GM12878 (cell line): ENCODE measurements at regions not wholly inside any gene's neighbourhood (a gene's known extent, or its start where the extent isn't known, plus 50 kb on each side); places are given as distances from the start of the nearest gene placed in this dataset.

Experiments used
- ATAC-seq: fragments of 200-7000 bp; cut with Tn5 transposase; 3 replicates; pipeline ENCODE4 v1.9.1; 2020; ENCODE audit warnings: mild to moderate bottlenecking, moderate library complexity
- BruUV-seq: library from RNA; stranded (reverse); fragments of 400-500 nt; replicated peaks from 2 replicates; lab custom pipeline; 2021; lab: Mats Ljungman, UMichigan
- CTCF ChIA-PET: fragments of 300-600 bp; sonication (Branson Sonifier 250); formaldehyde crosslinking; extraction: SDS; loops from one replicate; lab custom pipeline; 2021; ENCODE audit warnings: inconsistent platforms; lab: Yijun Ruan, JAX
- POLR2A ChIA-PET: fragments of 350-600 bp; formaldehyde crosslinking; extraction: SDS; loops from one replicate; lab custom pipeline; 2021; ENCODE audit warnings: inconsistent platforms; lab: Charles Lee
- RAD21 ChIA-PET: fragments of 300-600 bp; sonication (Branson Sonifier 250); formaldehyde crosslinking; loops from one replicate; lab custom pipeline; 2023; ENCODE audit warnings: antibody characterized with exemption; ENCODE audit not compliant: unreplicated experiment; lab: Charles Lee
- SMC1A ChIA-PET: fragments of 300-600 bp; sonication (Branson Sonifier 250); formaldehyde crosslinking; loops from one replicate; lab custom pipeline; 2023; ENCODE audit not compliant: unreplicated experiment, uncharacterized antibody; lab: Charles Lee
- DNase-seq: peaks from one replicate; pipeline ENCODE4 v3.0.0-alpha.2; 2011; ENCODE audit warnings: low read depth, low spot score
- FAIRE-seq: peaks from 3 replicates; lab custom pipeline; 2011; peaks lifted over from hg19 to GRCh38; lab: Jason Lieb, UNC
- H2AFZ ChIP-seq: 2 replicates; pipeline ENCODE4 v1.6.0; 2011; ENCODE audit warnings: low read depth, low read length, control low read depth; ENCODE audit not compliant: control insufficient read depth
- H3K27ac ChIP-seq: 2 replicates; pipeline ENCODE4 v1.5.1; 2011; ENCODE audit warnings: control low read depth; ENCODE audit not compliant: control insufficient read depth, insufficient read depth
- H3K27me3 ChIP-seq, 2 experiments: replicated peaks in 1 of 2; 2 replicates each; pipeline versions ENCODE4 v1.6.0 to v1.6.1; 2011; ENCODE audit warnings: low read length in 1 of 2; ENCODE audit not compliant: control insufficient read depth in 2 of 2, insufficient read depth in 2 of 2
- H3K36me3 ChIP-seq, 2 experiments: 2 replicates each; pipeline ENCODE4 v1.5.1; 2011; ENCODE audit warnings: low read length in 1 of 2; ENCODE audit not compliant: control insufficient read depth in 2 of 2, insufficient read depth in 2 of 2
- H3K4me1 ChIP-seq: 2 replicates; pipeline ENCODE4 v1.6.1; 2011; ENCODE audit warnings: mild to moderate bottlenecking, low read length, moderate library complexity, mixed read lengths; ENCODE audit not compliant: control insufficient read depth, insufficient read depth
- H3K4me2 ChIP-seq: 2 replicates; pipeline ENCODE4 v1.6.0; 2011; ENCODE audit warnings: control low read depth; ENCODE audit not compliant: control insufficient read depth, insufficient read depth
- H3K4me3 ChIP-seq: fragments of 200-600 bp; sonication (generic); 2 replicates; pipeline ENCODE4 v1.5.1; 2016
- H3K79me2 ChIP-seq: 2 replicates; pipeline ENCODE4 v1.6.0; 2011; ENCODE audit warnings: low read length; ENCODE audit not compliant: control insufficient read depth, insufficient read depth
- H3K9ac ChIP-seq: 2 replicates; pipeline ENCODE4 v1.8.0; 2011; ENCODE audit warnings: low read length, control low read depth, mixed read lengths; ENCODE audit not compliant: control insufficient read depth, insufficient read depth
- H3K9me3 ChIP-seq: replicated peaks from 3 replicates; pipeline ENCODE4 v1.5.1; 2011; ENCODE audit warnings: mild to moderate bottlenecking, low read length; ENCODE audit not compliant: control insufficient read depth, insufficient read depth
- H4K20me1 ChIP-seq: 2 replicates; pipeline ENCODE4 v1.6.0; 2011; ENCODE audit not compliant: control insufficient read depth, insufficient read depth
- ATF2 ChIP-seq: IDR thresholded peaks from 2 replicates; pipeline ENCODE4 v1.6.1; 2012; ENCODE audit warnings: low read length, inconsistent platforms
- BCL11A ChIP-seq: IDR thresholded peaks from 2 replicates; pipeline ENCODE4 v1.6.1; 2011; ENCODE audit warnings: low read depth, low read length
- BMI1 ChIP-seq: fragments of 450-650 bp; IDR thresholded peaks from 2 replicates; pipeline ENCODE4 v1.6.1; 2016; ENCODE audit warnings: mild to moderate bottlenecking, moderate library complexity, borderline replicate concordance
- CBFB ChIP-seq: IDR thresholded peaks from 2 replicates; pipeline ENCODE4 v1.6.1; 2016; ENCODE audit warnings: antibody characterized with exemption, low read depth
- CREB1 ChIP-seq: IDR thresholded peaks from 2 replicates; pipeline ENCODE4 v1.6.1; 2012; ENCODE audit warnings: low read depth, mild to moderate bottlenecking, inconsistent platforms
- CREM ChIP-seq: IDR thresholded peaks from 2 replicates; pipeline ENCODE4 v1.6.1; 2014; ENCODE audit warnings: antibody characterized with exemption, low read depth
- FOXM1 ChIP-seq: IDR thresholded peaks from 2 replicates; pipeline ENCODE4 v1.6.1; 2012; ENCODE audit warnings: low read depth, mild to moderate bottlenecking, inconsistent platforms, low read length, moderate library complexity
- GATAD2B ChIP-seq: fragments of 450-650 bp; conservative IDR thresholded peaks from 2 replicates; pipeline ENCODE4 v1.6.1; 2017; ENCODE audit warnings: low read depth, mild to moderate bottlenecking, moderate library complexity
- HDAC2 ChIP-seq: fragments of 200-600 bp; sonication (generic); IDR thresholded peaks from 2 replicates; pipeline ENCODE4 v1.6.1; 2017
- KAT2A ChIP-seq: conservative IDR thresholded peaks from 2 replicates; pipeline ENCODE4 v1.6.1; 2011; ENCODE audit warnings: low read depth, low read length; ENCODE audit not compliant: control insufficient read depth
- MTA2 ChIP-seq: fragments of 450-650 bp; IDR thresholded peaks from 2 replicates; pipeline ENCODE4 v1.6.1; 2016; ENCODE audit warnings: low read depth, mild to moderate bottlenecking, moderate library complexity
- NBN ChIP-seq: fragments of 450-650 bp; IDR thresholded peaks from 2 replicates; pipeline ENCODE4 v1.6.1; 2016
- NFIC ChIP-seq: IDR thresholded peaks from 2 replicates; pipeline ENCODE4 v1.6.1; 2012; ENCODE audit warnings: low read depth, mild to moderate bottlenecking, inconsistent platforms, low read length, moderate library complexity
- NFYB ChIP-seq: IDR thresholded peaks from 2 replicates; pipeline ENCODE4 v1.6.1; 2011; ENCODE audit warnings: low read depth, mild to moderate bottlenecking, low read length, improper control_type of control experiment, moderate library complexity; ENCODE audit not compliant: insufficient read depth
- POLR2AphosphoS5 ChIP-seq: IDR thresholded peaks from 2 replicates; pipeline ENCODE4 v1.6.1; 2011; ENCODE audit warnings: mild to moderate bottlenecking, low read length, inconsistent platforms
- POU2F2 ChIP-seq: IDR thresholded peaks from 3 replicates; pipeline ENCODE4 v1.6.1; 2011; ENCODE audit warnings: low read depth, mild to moderate bottlenecking, low read length, borderline replicate concordance
- RAD51 ChIP-seq: fragments of 450-650 bp; IDR thresholded peaks from 2 replicates; pipeline ENCODE4 v1.6.1; 2016; ENCODE audit warnings: moderate library complexity, mild to moderate bottlenecking, inconsistent platforms
- RBBP5 ChIP-seq: fragments of 200-600 bp; sonication (generic); conservative IDR thresholded peaks from 2 replicates; pipeline ENCODE4 v1.6.1; 2016
- SMAD5 ChIP-seq: IDR thresholded peaks from 2 replicates; pipeline ENCODE4 v1.6.1; 2016; ENCODE audit warnings: antibody characterized with exemption, low read depth
- ZNF217 ChIP-seq: fragments of 450-650 bp; IDR thresholded peaks from 2 replicates; pipeline ENCODE4 v1.6.1; 2017; ENCODE audit warnings: antibody characterized with exemption, mild to moderate bottlenecking
- WGBS: methylation state at CpG from one replicate; pipeline ENCODE4 v1.1.6; 2016; ENCODE audit warnings: low lambda C conversion rate; ENCODE audit not compliant: insufficient replicate concordance, insufficient coverage; ENCODE audit errors: missing lambda C conversion rate; 5-methylcytosine and 5-hydroxymethylcytosine counted together
- in situ Hi-C: fragments of 300-500 bp; cut with MboI; formaldehyde crosslinking; loops from 9 replicates; pipeline ENCODE4 v1.14.3; 2018; ENCODE audit warnings: mixed read lengths
- intact Hi-C: fragments of 100-400 bp; cut with micrococcal nuclease; formaldehyde crosslinking; loops from one replicate; pipeline ENCODE4 v1.14.2; 2022; ENCODE audit not compliant: unreplicated experiment
- TF ChIP-seq, protein P1 (sequence below): fragments of 450-650 bp; IDR thresholded peaks from 2 replicates; pipeline ENCODE4 v1.6.1; 2017; ENCODE audit warnings: borderline replicate concordance
- TF ChIP-seq, protein P2 (sequence below): fragments of 150-350 bp; IDR thresholded peaks from 2 replicates; pipeline ENCODE4 v1.6.1; 2016; ENCODE audit warnings: low read depth, low read length

DNA sequence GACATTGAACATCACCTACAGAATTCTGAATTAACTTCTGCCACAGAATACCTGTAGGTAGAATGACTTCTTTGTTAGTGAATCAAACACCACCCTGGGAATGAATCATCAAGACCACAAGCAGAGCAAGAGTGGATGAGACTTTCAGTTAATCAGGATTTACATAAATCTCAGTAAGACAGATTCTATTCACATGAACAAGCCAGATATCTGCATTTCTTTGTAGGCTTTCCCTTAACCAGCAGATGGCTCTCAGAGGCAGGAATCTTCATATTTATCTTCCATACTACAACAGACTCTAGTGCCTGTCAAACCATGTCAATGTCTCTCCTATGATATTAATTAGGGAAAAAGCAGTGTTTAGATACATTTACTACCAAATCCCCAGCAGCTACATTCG, 412.1 kb downstream of the KLF12 start:
- 46% methylated on average over 1 of the region's 1 CpG for WGBS
- no peak overlapping the region for H3K4me2 ChIP-seq
- ChIA-PET SMC1A (interaction anchor here (1.0 kb wide), 1 partner anchor 9 kb away, joined by 4 read pairs; no protein-coding TSS in a partner anchor), POLR2A (no interaction called here), CTCF (interaction anchor here (1.0 to 2.1 kb wide), 4 partner anchors 9 to 565 kb away, joined by 3 to 12 read pairs (median 4); no protein-coding TSS in a partner anchor), RAD21 (no interaction called here)
- no peaks in the 10 kb centered on the region for H3K4me1 ChIP-seq
- H4K20me1 ChIP-seq = no peaks in the 10 kb centered on the region
- DNase-seq (peak; percentile 39), FAIRE-seq (peak; percentile 82), ATAC-seq (peak; percentile 95)
- H2AFZ ChIP-seq = no peak overlapping the region
- H3K4me3 ChIP-seq = no peak overlapping the region
- no peak overlapping the region for H3K27ac ChIP-seq
- H3K36me3 ChIP-seq = no peaks in the 10 kb centered on the region; a peak in 1 of 4 replicates
- intact Hi-C loops (no loop called here), in situ Hi-C loops (no loop called here)
- no peaks in the 10 kb centered on the region for H3K9me3 ChIP-seq
- H3K79me2 ChIP-seq = no peaks in the 10 kb centered on the region
- BruUV-seq = no TSS peak
- H3K27me3 ChIP-seq = no peaks in the 10 kb centered on the region
- no peak overlapping the region for H3K9ac ChIP-seq
- TF ChIP-seq MTA2 = peak; percentile 28; the same call in 1 of the 2 replicates
- no peak for TF ChIP-seq GATAD2B
- TF ChIP-seq CBFB = no peak
- TF ChIP-seq SMAD5 = no peak
- peak; percentile 79; the same call in 1 of the 3 replicates for TF ChIP-seq POU2F2
- 0 out of 2 replicates have a peak, but pooled peaks have one; percentile 9 for TF ChIP-seq CREB1
- peak; percentile 50; the same call in 1 of the 2 replicates for TF ChIP-seq BCL11A
- TF ChIP-seq NFIC = peak; percentile 58; the same call in 1 of the 2 replicates
- TF ChIP-seq BMI1 = no peak
- TF ChIP-seq HDAC2 = no peak
- TF ChIP-seq, protein P1, sequence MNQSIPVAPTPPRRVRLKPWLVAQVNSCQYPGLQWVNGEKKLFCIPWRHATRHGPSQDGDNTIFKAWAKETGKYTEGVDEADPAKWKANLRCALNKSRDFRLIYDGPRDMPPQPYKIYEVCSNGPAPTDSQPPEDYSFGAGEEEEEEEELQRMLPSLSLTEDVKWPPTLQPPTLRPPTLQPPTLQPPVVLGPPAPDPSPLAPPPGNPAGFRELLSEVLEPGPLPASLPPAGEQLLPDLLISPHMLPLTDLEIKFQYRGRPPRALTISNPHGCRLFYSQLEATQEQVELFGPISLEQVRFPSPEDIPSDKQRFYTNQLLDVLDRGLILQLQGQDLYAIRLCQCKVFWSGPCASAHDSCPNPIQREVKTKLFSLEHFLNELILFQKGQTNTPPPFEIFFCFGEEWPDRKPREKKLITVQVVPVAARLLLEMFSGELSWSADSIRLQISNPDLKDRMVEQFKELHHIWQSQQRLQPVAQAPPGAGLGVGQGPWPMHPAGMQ = no peak
- no peak for TF ChIP-seq NFYB
- TF ChIP-seq CREM = 0 out of 2 replicates have a peak, but pooled peaks have one; percentile 25
- no peak for TF ChIP-seq NBN
- TF ChIP-seq, protein P2, sequence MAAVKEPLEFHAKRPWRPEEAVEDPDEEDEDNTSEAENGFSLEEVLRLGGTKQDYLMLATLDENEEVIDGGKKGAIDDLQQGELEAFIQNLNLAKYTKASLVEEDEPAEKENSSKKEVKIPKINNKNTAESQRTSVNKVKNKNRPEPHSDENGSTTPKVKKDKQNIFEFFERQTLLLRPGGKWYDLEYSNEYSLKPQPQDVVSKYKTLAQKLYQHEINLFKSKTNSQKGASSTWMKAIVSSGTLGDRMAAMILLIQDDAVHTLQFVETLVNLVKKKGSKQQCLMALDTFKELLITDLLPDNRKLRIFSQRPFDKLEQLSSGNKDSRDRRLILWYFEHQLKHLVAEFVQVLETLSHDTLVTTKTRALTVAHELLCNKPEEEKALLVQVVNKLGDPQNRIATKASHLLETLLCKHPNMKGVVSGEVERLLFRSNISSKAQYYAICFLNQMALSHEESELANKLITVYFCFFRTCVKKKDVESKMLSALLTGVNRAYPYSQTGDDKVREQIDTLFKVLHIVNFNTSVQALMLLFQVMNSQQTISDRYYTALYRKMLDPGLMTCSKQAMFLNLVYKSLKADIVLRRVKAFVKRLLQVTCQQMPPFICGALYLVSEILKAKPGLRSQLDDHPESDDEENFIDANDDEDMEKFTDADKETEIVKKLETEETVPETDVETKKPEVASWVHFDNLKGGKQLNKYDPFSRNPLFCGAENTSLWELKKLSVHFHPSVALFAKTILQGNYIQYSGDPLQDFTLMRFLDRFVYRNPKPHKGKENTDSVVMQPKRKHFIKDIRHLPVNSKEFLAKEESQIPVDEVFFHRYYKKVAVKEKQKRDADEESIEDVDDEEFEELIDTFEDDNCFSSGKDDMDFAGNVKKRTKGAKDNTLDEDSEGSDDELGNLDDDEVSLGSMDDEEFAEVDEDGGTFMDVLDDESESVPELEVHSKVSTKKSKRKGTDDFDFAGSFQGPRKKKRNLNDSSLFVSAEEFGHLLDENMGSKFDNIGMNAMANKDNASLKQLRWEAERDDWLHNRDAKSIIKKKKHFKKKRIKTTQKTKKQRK = no peak
- TF ChIP-seq ATF2 = peak; percentile 79
- 0 out of 2 replicates have a peak, but pooled peaks have one; percentile 21 for TF ChIP-seq FOXM1
- no peak for TF ChIP-seq KAT2A
- TF ChIP-seq RAD51 = no peak
- TF ChIP-seq RBBP5 = no peak
- TF ChIP-seq ZNF217 = peak; percentile 80; the same call in 1 of the 2 replicates
- TF ChIP-seq POLR2AphosphoS5 = no peak
